K562 (cell line): ENCODE measurements at regions not wholly inside any gene's neighbourhood (a gene's known extent, or its start where the extent isn't known, plus 50 kb on each side); places are given as distances from the start of the nearest gene placed in this dataset.

Experiments
- ATAC-seq: fragments of 200-7000 bp; cut with Tn5 transposase; 3 replicates; pipeline ENCODE4 v1.9.1; 2020; ENCODE audit warnings: moderate library complexity
- BruUV-seq: library from RNA; stranded (reverse); fragments of 400-500 nt; replicated peaks from 2 replicates; lab custom pipeline; 2021; lab: Mats Ljungman, UMichigan
- CTCF ChIA-PET: fragments of 300-600 bp; formaldehyde crosslinking; extraction: SDS; loops from one replicate; lab custom pipeline; 2021; ENCODE audit warnings: low intra/inter-chr PET ratio; lab: Yijun Ruan, JAX
- POLR2A ChIA-PET: fragments of 300-600, 350-650 bp; sonication (Branson Sonifier 250); formaldehyde crosslinking; extraction: SDS; loops from one replicate; lab custom pipeline; 2021; ENCODE audit warnings: antibody characterized with exemption, inconsistent platforms; lab: Yijun Ruan, JAX
- DNase-seq, 4 experiments: peaks; one replicate each; pipeline versions ENCODE4 v3.0.0 to v3.0.0-alpha.2; 2011 to 2018; ENCODE audit warnings: low spot score in 3 of 4, mixed read lengths in 3 of 4; ENCODE audit errors: extremely low read depth in 1 of 4
- FAIRE-seq: peaks from 2 replicates; lab custom pipeline; 2011; peaks lifted over from hg19 to GRCh38; lab: Jason Lieb, UNC
- H2AFZ ChIP-seq: 2 replicates; pipeline ENCODE4 v1.6.0; 2011; ENCODE audit warnings: low read depth, low read length, control low read depth, inconsistent platforms
- H3K27ac ChIP-seq: fragments of 200-600 bp; 3 replicates; pipeline ENCODE4 v1.8.0; 2011; ENCODE audit warnings: low read depth, mild to moderate bottlenecking, control low read depth, inconsistent platforms, low read length, moderate library complexity, mixed read lengths; ENCODE audit errors: extremely low read depth
- H3K27me3 ChIP-seq, 2 experiments: fragments of 300-600 bp in 1 of 2; 2 replicates in 1 of 2; 3 replicates in 1 of 2; pipeline versions ENCODE4 v1.6.0 to v1.8.0; 2011; ENCODE audit warnings: inconsistent platforms in 2 of 2, low read length in 2 of 2, mild to moderate bottlenecking in 1 of 2, mixed read lengths in 1 of 2, moderate library complexity in 1 of 2; ENCODE audit not compliant: control insufficient read depth in 2 of 2, insufficient read depth in 2 of 2
- H3K36me3 ChIP-seq: fragments of 300-600 bp; 3 replicates; pipeline ENCODE4 v1.8.0; 2011; ENCODE audit warnings: mild to moderate bottlenecking, low read length, inconsistent platforms; ENCODE audit not compliant: control insufficient read depth, insufficient read depth
- H3K4me1 ChIP-seq, 2 experiments: fragments of 200-600 bp in 1 of 2; replicated peaks in 1 of 2; 2 replicates in 1 of 2; 3 replicates in 1 of 2; pipeline versions ENCODE4 v1.5.1 to v1.8.0; 2011; ENCODE audit warnings: inconsistent platforms in 2 of 2, low read length in 2 of 2, mild to moderate bottlenecking in 1 of 2, mixed read lengths in 1 of 2, moderate library complexity in 1 of 2; ENCODE audit not compliant: control insufficient read depth in 2 of 2, insufficient read depth in 2 of 2
- H3K4me2 ChIP-seq: 2 replicates; pipeline ENCODE4 v1.6.1; 2011; ENCODE audit warnings: low read length, control low read depth, inconsistent platforms, mixed read lengths; ENCODE audit not compliant: insufficient read depth
- H3K4me3 ChIP-seq: fragments of 200-600 bp; sonication (generic), shearing (Covaris generic); 2 replicates; pipeline ENCODE4 v1.5.1; 2016; ENCODE audit warnings: control low read depth, inconsistent platforms
- H3K79me2 ChIP-seq: fragments of 200-600 bp; 3 replicates; pipeline ENCODE4 v1.8.0; 2011; ENCODE audit warnings: low read length, inconsistent platforms; ENCODE audit not compliant: control insufficient read depth, insufficient read depth
- H3K9ac ChIP-seq, 2 experiments: 2 replicates each; pipeline versions ENCODE4 v1.6.0 to v1.6.1; 2011; ENCODE audit warnings: low read depth in 2 of 2, low read length in 2 of 2, control low read depth in 1 of 2, inconsistent platforms in 1 of 2, mild to moderate bottlenecking in 1 of 2, mixed read lengths in 1 of 2; ENCODE audit not compliant: insufficient read depth in 1 of 2
- H3K9me1 ChIP-seq: one replicate; pipeline ENCODE4 v1.6.0; 2011; ENCODE audit warnings: inconsistent platforms, mild to moderate bottlenecking, low read length, moderate library complexity; ENCODE audit not compliant: control insufficient read depth, insufficient read depth
- H3K9me3 ChIP-seq: replicated peaks from 2 replicates; pipeline ENCODE4 v1.5.1; 2011; ENCODE audit warnings: low read depth, low read length, inconsistent platforms; ENCODE audit not compliant: control insufficient read depth, insufficient read depth
- H4K20me1 ChIP-seq: replicated peaks from 2 replicates; pipeline ENCODE4 v1.6.1; 2011; ENCODE audit warnings: low read length, inconsistent platforms, mixed read lengths; ENCODE audit not compliant: control insufficient read depth, insufficient read depth
- HDGF ChIP-seq: fragments of 450-650 bp; IDR thresholded peaks from 2 replicates; pipeline ENCODE4 v1.6.1; 2016
- MECOM ChIP-seq: fragments of 250-450 bp; sonication (Bioruptor Pico); IDR thresholded peaks from 2 replicates; pipeline ENCODE4 v1.8.0; 2022; ENCODE audit warnings: inconsistent platforms
- NR2F6 ChIP-seq: fragments of 450-650 bp; formaldehyde crosslinking; IDR thresholded peaks from 2 replicates; pipeline ENCODE4 v1.4.0; 2020; ENCODE audit warnings: mild to moderate bottlenecking
- SIRT6 ChIP-seq: IDR thresholded peaks from one replicate; pipeline ENCODE4 v1.6.1; 2012; ENCODE audit warnings: low read depth, mild to moderate bottlenecking, control low read depth, inconsistent platforms, low read length, moderate library complexity
- TGIF2 ChIP-seq: sonication (generic); formaldehyde crosslinking; IDR thresholded peaks from 2 replicates; pipeline ENCODE4 v1.8.1; 2022; ENCODE audit warnings: mild to moderate bottlenecking, missing genetic modification reagents, moderate library complexity
- ZKSCAN8 ChIP-seq: fragments of 200-800 bp; sonication (Bioruptor generic); IDR thresholded peaks from 2 replicates; pipeline ENCODE4 v1.6.1; 2016; ENCODE audit warnings: missing genetic modification characterization, missing compliant biosample characterization
- ZNF133 ChIP-seq: fragments of 250-450 bp; sonication (Bioruptor Pico); IDR thresholded peaks from 2 replicates; pipeline ENCODE4 v1.4.0; 2020; ENCODE audit warnings: mild to moderate bottlenecking
- ZNF764 ChIP-seq: fragments of 250-450 bp; sonication (Bioruptor Pico); IDR thresholded peaks from 2 replicates; pipeline ENCODE4 v1.4.0; 2020; ENCODE audit warnings: low read depth, mild to moderate bottlenecking, moderate library complexity
- WGBS: fragments of 100-300 bp; shearing (Covaris generic); methylation state at CpG from one replicate; pipeline ENCODE4 v1.1.6; 2016; ENCODE audit warnings: low coverage, mixed read lengths; ENCODE audit not compliant: insufficient coverage; ENCODE audit errors: missing lambda C conversion rate; 5-methylcytosine and 5-hydroxymethylcytosine counted together
- in situ Hi-C: fragments of 300-500 bp; cut with MboI; formaldehyde crosslinking; loops from 4 replicates; pipeline ENCODE4 v1.15.0; 2018; ENCODE audit warnings: inconsistent platforms, mixed read lengths
- intact Hi-C: fragments of 100-400 bp; cut with micrococcal nuclease; formaldehyde crosslinking; loops from 2 replicates; pipeline ENCODE4 v1.14.2; 2022
- TF ChIP-seq, protein P1 (sequence below): fragments of 250-450 bp; sonication (Bioruptor Pico); IDR thresholded peaks from 2 replicates; pipeline ENCODE4 v1.5.0; 2020; ENCODE audit warnings: mild to moderate bottlenecking, borderline replicate concordance

DNA sequence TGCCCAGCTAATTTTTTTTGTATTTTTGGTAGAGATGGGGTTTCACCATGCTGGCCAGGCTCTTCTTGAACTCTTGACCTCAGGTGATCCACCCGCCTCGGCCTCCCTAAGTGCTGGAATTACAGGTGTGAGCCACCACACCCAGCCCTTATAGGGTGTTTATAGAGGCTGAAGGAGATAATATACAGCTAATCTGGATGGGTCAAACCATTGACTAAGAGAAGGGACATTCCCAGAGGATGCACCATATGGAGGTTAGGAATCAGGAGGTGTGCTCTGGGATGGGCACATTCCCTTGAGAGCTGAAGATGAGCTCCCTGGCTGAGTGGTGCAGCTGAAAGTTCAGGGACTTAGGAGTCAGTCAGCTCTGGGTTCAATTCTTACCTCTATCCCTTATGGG is 68.3 kb upstream of the SHISA3 start:
- no peaks in the 10 kb centered on the region for H3K4me1 ChIP-seq
- WGBS: 0% methylated on average over 2 of the region's 2 CpGs
- BruUV-seq: no TSS peak
- H3K36me3 ChIP-seq: no peaks in the 10 kb centered on the region
- no peak overlapping the region for H3K27ac ChIP-seq
- no peaks in the 10 kb centered on the region for H3K79me2 ChIP-seq
- intact Hi-C loops: no loop called here
- ATAC-seq (no peak), FAIRE-seq (no peak), DNase-seq (no peak)
- no peak overlapping the region for H3K4me2 ChIP-seq
- POLR2A ChIA-PET: interaction anchor here (0.6 kb wide), 1 partner anchor 195 kb away, joined by 3 read pairs; no protein-coding TSS in a partner anchor
- no peak overlapping the region for H3K4me3 ChIP-seq
- in situ Hi-C loops: no loop called here
- TF ChIP-seq SIRT6 (no peak), MECOM (CRISPR knock-in tag) (no peak), HDGF (no peak), ZNF764 (CRISPR knock-in tag) (no peak), ZNF133 (CRISPR knock-in tag) (no peak), NR2F6 (CRISPR knock-in tag) (no peak), ZKSCAN8 (no peak), TGIF2 (CRISPR knock-in tag) (no peak)
- TF ChIP-seq, protein P1, sequence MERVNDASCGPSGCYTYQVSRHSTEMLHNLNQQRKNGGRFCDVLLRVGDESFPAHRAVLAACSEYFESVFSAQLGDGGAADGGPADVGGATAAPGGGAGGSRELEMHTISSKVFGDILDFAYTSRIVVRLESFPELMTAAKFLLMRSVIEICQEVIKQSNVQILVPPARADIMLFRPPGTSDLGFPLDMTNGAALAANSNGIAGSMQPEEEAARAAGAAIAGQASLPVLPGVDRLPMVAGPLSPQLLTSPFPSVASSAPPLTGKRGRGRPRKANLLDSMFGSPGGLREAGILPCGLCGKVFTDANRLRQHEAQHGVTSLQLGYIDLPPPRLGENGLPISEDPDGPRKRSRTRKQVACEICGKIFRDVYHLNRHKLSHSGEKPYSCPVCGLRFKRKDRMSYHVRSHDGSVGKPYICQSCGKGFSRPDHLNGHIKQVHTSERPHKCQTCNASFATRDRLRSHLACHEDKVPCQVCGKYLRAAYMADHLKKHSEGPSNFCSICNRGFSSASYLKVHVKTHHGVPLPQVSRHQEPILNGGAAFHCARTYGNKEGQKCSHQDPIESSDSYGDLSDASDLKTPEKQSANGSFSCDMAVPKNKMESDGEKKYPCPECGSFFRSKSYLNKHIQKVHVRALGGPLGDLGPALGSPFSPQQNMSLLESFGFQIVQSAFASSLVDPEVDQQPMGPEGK: no peak
- no peaks in the 10 kb centered on the region for H3K27me3 ChIP-seq
- no peaks in the 10 kb centered on the region for H3K9me3 ChIP-seq
- no peak overlapping the region for H2AFZ ChIP-seq
- no peaks in the 10 kb centered on the region for H4K20me1 ChIP-seq
- no peak overlapping the region for H3K9ac ChIP-seq
- H3K9me1 ChIP-seq: no peaks in the 10 kb centered on the region
- CTCF ChIA-PET: no interaction called here
